ENCODE measurements at regions not wholly inside any gene's neighbourhood (a gene's known extent, or its start where the extent isn't known, plus 50 kb on each side); places are given as distances from the start of the nearest gene placed in this dataset.

- H3K9me3 Mint-ChIP-seq, result no peaks in the 10 kb centered on the region
- no peaks in the 10 kb centered on the region for H3K36me3 Mint-ChIP-seq
- no peak overlapping the region for H3K4me2 ChIP-seq
- H3K27ac Mint-ChIP-seq, result no peak overlapping the region
- H3K27me3 ChIP-seq, result no peaks in the 10 kb centered on the region
- no peak for TF ChIP-seq EZH2 (IDR thresholded peaks at IDR 0.05)
- no peak for TF ChIP-seq EZH2phosphoT487 (IDR thresholded peaks at IDR 0.05)
- TF ChIP-seq CTCF (IDR thresholded peaks at IDR 0.05), result no peak
- no peak overlapping the region for H2AFZ ChIP-seq (replicated peaks)
- H3K4me1 ChIP-seq, result no peaks in the 10 kb centered on the region
- no peaks in the 10 kb centered on the region for H3K27me3 Mint-ChIP-seq (ENCODE audit: insufficient read depth, low read depth)
- H3K4me3 Mint-ChIP-seq, result no peak overlapping the region
- H3K36me3 ChIP-seq, result no peaks in the 10 kb centered on the region
- no peaks in the 10 kb centered on the region for H3K9me3 ChIP-seq (ENCODE audit: low read depth)
- no peak overlapping the region for H3K9ac ChIP-seq
- H3K79me2 ChIP-seq (ENCODE audit: low read depth), result no peaks in the 10 kb centered on the region
- no peak for DNase-seq (ENCODE audit: low spot score)
- H3K27ac ChIP-seq, result no peak overlapping the region
- no peaks in the 10 kb centered on the region for H4K20me1 ChIP-seq (ENCODE audit: low read depth)
- H3F3A ChIP-seq (ENCODE audit: low read depth), result no peaks in the 10 kb centered on the region
- no peaks in the 10 kb centered on the region for H3K4me1 Mint-ChIP-seq
- H3K4me3 ChIP-seq, result no peak overlapping the region
Observed at GRCh38 chr1:78351551-78352216, 139.1 kb upstream of the PTGFR start.

- H3K4me2 ChIP-seq, result no peak overlapping the region
- no peaks in the 10 kb centered on the region for H3K9me3 Mint-ChIP-seq
- H3K4me1 ChIP-seq, result no peaks in the 10 kb centered on the region
- no peaks in the 10 kb centered on the region for H3K4me1 Mint-ChIP-seq
- H3K9me3 ChIP-seq (ENCODE audit: low read depth), result no peaks in the 10 kb centered on the region
- no peaks in the 10 kb centered on the region for H3K36me3 ChIP-seq
- H3K27ac Mint-ChIP-seq, result no peak overlapping the region
- no peaks in the 10 kb centered on the region for H3K36me3 Mint-ChIP-seq
- no peak for DNase-seq (ENCODE audit: low spot score)
- H3F3A ChIP-seq (ENCODE audit: low read depth), result no peaks in the 10 kb centered on the region
- no peak overlapping the region for H3K27ac ChIP-seq
- no peaks in the 10 kb centered on the region for H3K27me3 Mint-ChIP-seq (ENCODE audit: insufficient read depth, low read depth)
- no peak overlapping the region for H2AFZ ChIP-seq (replicated peaks)
- H3K4me3 Mint-ChIP-seq, result no peak overlapping the region
- no peak for TF ChIP-seq EZH2phosphoT487 (IDR thresholded peaks at IDR 0.05)
- no peak for TF ChIP-seq EZH2 (IDR thresholded peaks at IDR 0.05)
- no peak for TF ChIP-seq CTCF (IDR thresholded peaks at IDR 0.05)
- no peaks in the 10 kb centered on the region for H4K20me1 ChIP-seq (ENCODE audit: low read depth)
- no peak overlapping the region for H3K4me3 ChIP-seq
- H3K27me3 ChIP-seq, result no peaks in the 10 kb centered on the region
- no peak overlapping the region for H3K9ac ChIP-seq
- H3K79me2 ChIP-seq (ENCODE audit: low read depth), result no peaks in the 10 kb centered on the region
Observed at GRCh38 chr1:78355656-78356055, 135.1 kb upstream of the PTGFR start.

- Mint-ChIP-seq H3K27ac (no peak overlapping the region), H3K9me3 (no peaks in the 10 kb centered on the region), H3K4me3 (no peak overlapping the region), H3K36me3 (no peaks in the 10 kb centered on the region), H3K27me3 (ENCODE audit: insufficient read depth, low read depth) (no peaks in the 10 kb centered on the region), H3K4me1 (no peaks in the 10 kb centered on the region)
- DNase-seq (ENCODE audit: low spot score), result no peak
- TF ChIP-seq EZH2 (IDR thresholded peaks at IDR 0.05) (no peak), EZH2phosphoT487 (IDR thresholded peaks at IDR 0.05) (no peak), CTCF (IDR thresholded peaks at IDR 0.05) (no peak)
- no peaks in the 10 kb centered on the region for H3F3A ChIP-seq (ENCODE audit: low read depth)
- no peaks in the 10 kb centered on the region for H3K4me1 ChIP-seq
- H3K27ac ChIP-seq, result no peak overlapping the region
- H3K9me3 ChIP-seq (ENCODE audit: low read depth), result no peaks in the 10 kb centered on the region
- no peaks in the 10 kb centered on the region for H3K79me2 ChIP-seq (ENCODE audit: low read depth)
- no peak overlapping the region for H2AFZ ChIP-seq (replicated peaks)
- no peak overlapping the region for H3K9ac ChIP-seq
- no peaks in the 10 kb centered on the region for H3K36me3 ChIP-seq
- H3K4me3 ChIP-seq, result no peak overlapping the region
- no peaks in the 10 kb centered on the region for H4K20me1 ChIP-seq (ENCODE audit: low read depth)
- no peaks in the 10 kb centered on the region for H3K27me3 ChIP-seq
- H3K4me2 ChIP-seq, result no peak overlapping the region
Observed at GRCh38 chr1:78358165-78358564, 132.6 kb upstream of the PTGFR start.
